Subcutaneous abdominal adipose tissue (tissue), 5 donors: ENCODE measurements at regions not wholly inside any gene's neighbourhood (a gene's known extent, or its start where the extent isn't known, plus 50 kb on each side); places are given as distances from the start of the nearest gene placed in this dataset.
"Not testable (repeated sequence)": the region's sequence is repeated elsewhere in the genome, so short reads cannot be mapped to it uniquely, and the experiment has no call there.

Experiments used
- H3K27ac ChIP-seq: one replicate; pipeline ENCODE4 v1.7.0; 2013; ENCODE audit warnings: low read depth, mild to moderate bottlenecking, inconsistent platforms, low read length, moderate library complexity
- H3K27me3 ChIP-seq, 5 donors: one replicate each; pipeline ENCODE4 v1.7.0; 2013; ENCODE audit warnings: low read length in 5 of 5, inconsistent platforms in 1 of 5; ENCODE audit not compliant: control insufficient read depth in 5 of 5, insufficient read depth in 4 of 5
- H3K36me3 ChIP-seq, 5 donors: one replicate each; pipeline ENCODE4 v1.7.0; 2013; ENCODE audit warnings: low read length in 5 of 5; ENCODE audit not compliant: control insufficient read depth in 5 of 5, insufficient read depth in 5 of 5
- H3K4me1 ChIP-seq, 5 donors: one replicate each; pipeline ENCODE4 v1.7.0; 2013; ENCODE audit warnings: low read length in 5 of 5, mild to moderate bottlenecking in 3 of 5, moderate library complexity in 1 of 5; ENCODE audit not compliant: control insufficient read depth in 5 of 5, insufficient read depth in 5 of 5
- H3K4me3 ChIP-seq, 5 donors: one replicate each; pipeline ENCODE4 v1.7.0; 2013; ENCODE audit warnings: low read length in 5 of 5, low read depth in 1 of 5
- H3K9ac ChIP-seq, 5 donors: one replicate each; pipeline ENCODE4 v1.7.0; 2013; ENCODE audit warnings: low read length in 5 of 5, mild to moderate bottlenecking in 4 of 5, moderate library complexity in 3 of 5
- H3K9me3 ChIP-seq, 5 donors: one replicate each; pipeline ENCODE4 v1.7.0; 2013; ENCODE audit warnings: low read length in 5 of 5; ENCODE audit not compliant: control insufficient read depth in 5 of 5
- donor health status: healthy.
- donor health status: healthy.
- donor health status: healthy.
- donor health status: healthy.
- donor health status: healthy.

DNA sequence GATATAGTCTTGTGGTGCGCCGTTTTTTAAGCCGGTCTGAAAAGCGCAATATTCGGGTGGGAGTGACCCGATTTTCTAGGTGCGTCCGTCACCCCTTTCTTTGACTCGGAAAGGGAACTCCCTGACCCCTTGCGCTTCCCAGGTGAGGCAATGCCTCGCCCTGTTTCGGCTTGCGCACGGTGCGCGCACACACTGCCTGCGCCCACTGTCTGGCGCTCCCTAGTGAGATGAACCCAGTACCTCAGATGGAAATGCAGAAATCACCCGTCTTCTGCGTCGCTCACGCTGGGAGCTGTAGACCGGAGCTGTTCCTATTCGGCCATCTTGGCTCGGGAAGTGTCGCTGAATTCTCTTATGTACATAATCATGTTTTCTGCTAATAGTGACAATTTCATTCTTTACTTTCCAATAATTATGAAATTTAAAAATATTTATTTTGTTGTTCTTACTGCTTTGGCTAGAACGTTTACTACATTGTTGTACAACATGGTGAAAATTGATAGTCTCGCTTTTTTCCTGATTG lies 61.2 kb upstream of the MINDY3 start:
- not testable (repeated sequence) for H3K9ac ChIP-seq, H3K36me3 ChIP-seq, H3K9me3 ChIP-seq, H3K27ac ChIP-seq, H3K4me1 ChIP-seq, H3K27me3 ChIP-seq, H3K4me3 ChIP-seq

DNA sequence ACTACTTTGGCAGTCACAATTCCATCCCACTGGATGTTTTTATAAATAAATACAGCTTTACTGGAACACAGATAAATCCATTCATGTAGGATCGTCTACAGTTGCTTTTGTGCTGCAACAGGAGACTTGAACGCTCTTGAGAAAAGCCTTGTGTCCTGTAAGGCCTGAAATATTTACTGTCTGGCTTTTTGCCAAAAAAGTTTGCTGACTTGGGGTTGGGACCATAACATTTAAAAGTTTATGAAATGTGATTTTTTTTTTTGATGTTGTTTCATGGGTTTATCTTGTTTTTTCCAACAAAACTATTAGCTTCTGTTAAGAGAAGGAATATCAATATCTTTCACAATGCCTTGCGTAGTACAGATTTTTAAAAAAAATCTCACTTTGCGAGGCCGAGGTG lies 71.1 kb upstream of the MINDY3 start:
- Histone ChIP-seq H3K4me1 (no peaks in the 10 kb centered on the region), H3K27me3 (no peaks in the 10 kb centered on the region), H3K9ac (no peak overlapping the region), H3K4me3 (no peak overlapping the region), H3K36me3 (no peaks in the 10 kb centered on the region), H3K27ac (no peak overlapping the region), H3K9me3 (peaks cover 0 to 4% (median 0%) of the 10 kb centered on the region in 5 donors)

DNA sequence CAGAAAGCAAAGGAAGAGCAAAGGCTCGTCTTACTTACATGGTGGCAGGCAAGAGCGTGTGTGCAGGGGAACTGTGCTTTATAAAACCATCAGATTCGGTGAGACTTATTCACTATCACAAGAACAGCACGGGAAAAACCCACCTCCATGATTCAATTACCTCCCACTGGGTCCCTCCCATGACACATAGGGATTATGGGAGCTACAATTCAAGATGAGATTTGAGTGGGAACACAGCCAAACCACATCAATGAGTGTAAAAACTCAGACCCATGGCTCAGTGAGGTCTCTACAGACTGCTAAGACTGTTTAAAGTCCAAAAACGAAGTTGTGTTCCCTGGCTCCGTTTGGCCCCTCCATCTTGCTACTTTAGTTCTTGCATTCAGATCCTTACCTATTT lies 79.2 kb upstream of the MINDY3 start:
- H3K27me3 ChIP-seq, H3K4me3 ChIP-seq, H3K4me1 ChIP-seq, H3K27ac ChIP-seq, H3K9ac ChIP-seq, H3K9me3 ChIP-seq, H3K36me3 ChIP-seq: not testable (repeated sequence)

- H3K4me3 ChIP-seq: no peak overlapping the region
- H3K27ac ChIP-seq: no peak overlapping the region
- H3K36me3 ChIP-seq: no peaks in the 10 kb centered on the region
- peaks cover 0 to 9% (median 3%) of the 10 kb centered on the region in 5 donors for H3K9me3 ChIP-seq
- H3K9ac ChIP-seq: no peak overlapping the region
- peaks cover 0 to 3% (median 0%) of the 10 kb centered on the region in 5 donors for H3K4me1 ChIP-seq
- H3K27me3 ChIP-seq: peaks cover 0 to 2% (median 0%) of the 10 kb centered on the region in 5 donors
Measured at GRCh38 chr10:15943426-15943825, 83.1 kb upstream of the MINDY3 start.

DNA sequence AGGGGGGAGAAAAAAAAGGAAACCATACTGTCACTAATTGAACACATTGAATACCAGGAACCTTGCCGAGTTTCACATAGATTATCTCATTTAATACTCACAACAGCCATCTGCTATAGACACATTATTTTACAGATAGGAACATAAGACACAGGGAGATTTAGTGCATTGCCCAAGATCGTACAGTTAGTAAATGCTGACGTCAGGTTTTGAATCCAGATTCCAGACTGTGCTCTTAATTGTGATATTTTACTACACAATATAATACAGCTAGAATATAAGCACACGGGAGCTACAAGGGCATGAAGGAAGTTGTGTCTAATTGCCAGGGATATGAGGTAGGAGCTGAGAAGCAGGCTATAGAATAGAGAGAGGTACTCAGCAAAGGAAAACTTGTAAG lies 93.9 kb upstream of the MINDY3 start:
- Histone ChIP-seq H3K27me3 (no peaks in the 10 kb centered on the region), H3K36me3 (no peaks in the 10 kb centered on the region), H3K9me3 (no peaks in the 10 kb centered on the region), H3K27ac (no peak overlapping the region), H3K9ac (no peak overlapping the region), H3K4me3 (no peak overlapping the region), H3K4me1 (no peaks in the 10 kb centered on the region)

- no peaks in the 10 kb centered on the region for H3K36me3 ChIP-seq
- no peaks in the 10 kb centered on the region for H3K27me3 ChIP-seq
- no peak overlapping the region for H3K9ac ChIP-seq
- no peaks in the 10 kb centered on the region for H3K9me3 ChIP-seq
- no peak overlapping the region for H3K27ac ChIP-seq
- no peaks in the 10 kb centered on the region for H3K4me1 ChIP-seq
- H3K4me3 ChIP-seq: no peak overlapping the region
Measured at GRCh38 chr10:15960277-15960676, 100.0 kb upstream of the MINDY3 start.

DNA sequence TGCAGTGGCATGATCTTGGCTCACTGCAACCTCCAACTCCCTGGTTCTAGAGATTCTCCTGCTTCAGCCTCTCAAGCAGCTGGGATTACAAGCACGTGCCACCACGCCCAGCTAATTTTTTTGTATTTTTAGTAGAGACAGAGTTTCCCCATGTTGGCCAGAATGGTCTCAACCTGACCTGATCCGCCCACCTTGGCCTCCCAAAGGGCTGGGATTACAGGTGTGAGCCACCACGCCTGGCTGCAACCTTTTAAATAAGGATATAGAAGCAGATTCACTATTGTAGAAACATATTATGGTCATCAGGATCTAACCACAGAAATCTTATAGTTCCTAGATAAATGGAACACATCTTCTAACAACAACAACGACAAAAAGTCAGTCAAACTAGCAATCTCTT lies 112.4 kb upstream of the MINDY3 start:
- not testable (repeated sequence) for H3K4me3 ChIP-seq, H3K9ac ChIP-seq, H3K4me1 ChIP-seq, H3K27ac ChIP-seq, H3K36me3 ChIP-seq, H3K9me3 ChIP-seq, H3K27me3 ChIP-seq

DNA sequence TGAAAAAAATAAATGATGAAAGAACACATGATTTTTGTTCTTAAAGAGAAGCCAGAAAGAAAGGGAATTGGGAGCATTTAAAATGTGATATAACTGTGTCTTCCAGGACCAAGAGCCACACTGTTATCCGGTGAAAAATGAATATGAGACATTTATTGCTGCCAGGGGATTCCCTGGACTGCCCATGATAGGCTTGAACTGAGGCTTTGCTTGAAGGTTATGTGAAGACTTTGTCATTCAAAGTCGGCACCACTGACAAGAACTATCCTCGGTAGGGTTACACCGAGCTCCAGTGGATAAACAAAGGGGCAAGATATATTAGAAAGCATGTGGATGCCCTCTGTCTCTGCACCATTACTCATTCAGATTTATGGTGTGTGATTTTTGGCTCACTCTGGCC lies 125.4 kb upstream of the MINDY3 start:
- no peak overlapping the region for H3K9ac ChIP-seq
- no peaks in the 10 kb centered on the region for H3K36me3 ChIP-seq
- H3K4me1 ChIP-seq: no peaks in the 10 kb centered on the region
- no peak overlapping the region for H3K4me3 ChIP-seq
- no peaks in the 10 kb centered on the region for H3K27me3 ChIP-seq
- H3K27ac ChIP-seq: no peak overlapping the region
- H3K9me3 ChIP-seq: peaks cover 0 to 3% (median 0%) of the 10 kb centered on the region in 5 donors

- H3K4me1 ChIP-seq: no peaks in the 10 kb centered on the region
- no peaks in the 10 kb centered on the region for H3K36me3 ChIP-seq
- H3K9me3 ChIP-seq: peaks cover 0 to 3% (median 3%) of the 10 kb centered on the region in 5 donors
- no peak overlapping the region for H3K4me3 ChIP-seq
- no peak overlapping the region for H3K9ac ChIP-seq
- no peaks in the 10 kb centered on the region for H3K27me3 ChIP-seq
- H3K27ac ChIP-seq: no peak overlapping the region
Measured at GRCh38 chr10:15990535-15991129, 130.3 kb upstream of the MINDY3 start.

- no peak overlapping the region for H3K9ac ChIP-seq
- H3K9me3 ChIP-seq: peaks cover 0 to 14% (median 3%) of the 10 kb centered on the region in 5 donors
- H3K27me3 ChIP-seq: no peaks in the 10 kb centered on the region
- no peak overlapping the region for H3K4me3 ChIP-seq
- no peaks in the 10 kb centered on the region for H3K36me3 ChIP-seq
- no peaks in the 10 kb centered on the region for H3K4me1 ChIP-seq
- no peak overlapping the region for H3K27ac ChIP-seq
Measured at GRCh38 chr10:15997313-15997712, 137.0 kb upstream of the MINDY3 start.
